IMR-90 (cell line): ENCODE measurements at regions not wholly inside any gene's neighbourhood (a gene's known extent, or its start where the extent isn't known, plus 50 kb on each side); places are given as distances from the start of the nearest gene placed in this dataset.

Source experiments
- ATAC-seq: fragments of 200-7000 bp; cut with Tn5 transposase; 2 replicates; pipeline ENCODE4 v1.9.1; 2020; ENCODE audit warnings: low read depth, mild to moderate bottlenecking, moderate library complexity
- BruUV-seq: library from RNA; stranded (reverse); fragments of 400-500 nt; replicated peaks from 2 replicates; lab custom pipeline; 2021; lab: Mats Ljungman, UMichigan
- CTCF ChIA-PET: fragments of 300-600 bp; formaldehyde crosslinking; extraction: SDS; loops from one replicate; lab custom pipeline; 2021; ENCODE audit warnings: antibody characterized with exemption; lab: Yijun Ruan, JAX
- POLR2A ChIA-PET: fragments of 300-600 bp; sonication (Branson Sonifier 250); formaldehyde crosslinking; loops from one replicate; lab custom pipeline; 2022; ENCODE audit warnings: antibody characterized with exemption; ENCODE audit not compliant: unreplicated experiment; lab: Charles Lee
- DNase-seq: peaks from one replicate; pipeline ENCODE4 v3.0.0; 2013
- H2AFZ ChIP-seq: replicated peaks from 2 replicates; pipeline ENCODE3; 2013; ENCODE audit warnings: low read length, mild to moderate bottlenecking; ENCODE audit not compliant: poor library complexity
- H2AK5ac ChIP-seq: 2 replicates; pipeline ENCODE4 v1.6.1; 2013; ENCODE audit warnings: low read depth, low read length, inconsistent platforms
- H2AK9ac ChIP-seq: replicated peaks from 2 replicates; pipeline ENCODE3; 2013; ENCODE audit warnings: mild to moderate bottlenecking, low read depth, low read length, moderate library complexity; ENCODE audit not compliant: poor library complexity
- H2BK120ac ChIP-seq: 2 replicates; pipeline ENCODE4 v1.6.1; 2013; ENCODE audit warnings: low read depth, low read length, inconsistent platforms
- H2BK15ac ChIP-seq: 3 replicates; pipeline ENCODE4 v1.6.1; 2013; ENCODE audit warnings: low read depth, low read length, inconsistent platforms
- H2BK20ac ChIP-seq: 2 replicates; pipeline ENCODE4 v1.6.1; 2013; ENCODE audit warnings: low read depth, mild to moderate bottlenecking, inconsistent platforms, low read length, moderate library complexity
- H2BK5ac ChIP-seq: 2 replicates; pipeline ENCODE4 v1.6.1; 2013; ENCODE audit warnings: mild to moderate bottlenecking, low read depth, low read length, inconsistent platforms; ENCODE audit not compliant: poor library complexity, severe bottlenecking
- H3K14ac ChIP-seq: replicated peaks from 2 replicates; pipeline ENCODE4 v1.6.1; 2013; ENCODE audit warnings: low read depth, low read length, inconsistent platforms
- H3K18ac ChIP-seq: 2 replicates; pipeline ENCODE4 v1.6.1; 2013; ENCODE audit warnings: low read depth, low read length, control low read depth
- H3K23ac ChIP-seq: 2 replicates; pipeline ENCODE4 v1.6.1; 2013; ENCODE audit warnings: low read depth, low read length, inconsistent platforms
- H3K27ac ChIP-seq: 2 replicates; pipeline ENCODE4 v1.5.1; 2013; ENCODE audit warnings: mild to moderate bottlenecking, control low read depth, low read length; ENCODE audit not compliant: insufficient read depth
- H3K27me3 ChIP-seq: 2 replicates; pipeline ENCODE4 v1.6.1; 2013; ENCODE audit warnings: low read length; ENCODE audit not compliant: control insufficient read depth, insufficient read depth
- H3K36me3 ChIP-seq: 2 replicates; pipeline ENCODE4 v1.6.1; 2013; ENCODE audit warnings: low read length, mixed read lengths; ENCODE audit not compliant: control insufficient read depth, insufficient read depth
- H3K4ac ChIP-seq: 2 replicates; pipeline ENCODE4 v1.6.1; 2013; ENCODE audit warnings: low read depth, low read length, inconsistent platforms
- H3K4me1 ChIP-seq: 2 replicates; pipeline ENCODE4 v1.6.1; 2013; ENCODE audit warnings: low read length, mixed read lengths; ENCODE audit not compliant: control insufficient read depth, insufficient read depth
- H3K4me2 ChIP-seq: 2 replicates; pipeline ENCODE4 v1.6.1; 2013; ENCODE audit warnings: low read depth, mild to moderate bottlenecking, control low read depth, low read length, moderate library complexity
- H3K4me3 ChIP-seq: 2 replicates; pipeline ENCODE4 v1.5.1; 2013; ENCODE audit warnings: low read depth, mild to moderate bottlenecking, control low read depth, low read length, moderate library complexity; ENCODE audit not compliant: insufficient read depth
- H3K56ac ChIP-seq: 2 replicates; pipeline ENCODE4 v1.6.1; 2013; ENCODE audit warnings: low read length, inconsistent platforms; ENCODE audit not compliant: insufficient read depth; ENCODE audit errors: extremely low read depth
- H3K79me1 ChIP-seq, 2 experiments: 2 replicates each; pipeline ENCODE4 v1.6.1; 2013; ENCODE audit warnings: low read length in 2 of 2, inconsistent platforms in 1 of 2, low read depth in 1 of 2
- H3K9ac ChIP-seq: 2 replicates; pipeline ENCODE4 v1.6.1; 2013; ENCODE audit warnings: low read depth, low read length, control low read depth
- H3K9me1 ChIP-seq: 2 replicates; pipeline ENCODE4 v1.6.1; 2013; ENCODE audit warnings: low read length, inconsistent platforms; ENCODE audit not compliant: insufficient read depth
- H3K9me3 ChIP-seq: 2 replicates; pipeline ENCODE4 v1.6.1; 2013; ENCODE audit warnings: low read length; ENCODE audit not compliant: control insufficient read depth, insufficient read depth
- H4K20me1 ChIP-seq: 2 replicates; pipeline ENCODE4 v1.6.1; 2013; ENCODE audit warnings: low read length, inconsistent platforms; ENCODE audit not compliant: insufficient read depth
- H4K5ac ChIP-seq: 2 replicates; pipeline ENCODE4 v1.6.1; 2013; ENCODE audit warnings: mild to moderate bottlenecking, low read depth, low read length, control low read depth
- H4K8ac ChIP-seq, 2 experiments: 2 replicates each; pipeline ENCODE4 v1.6.1; 2013; ENCODE audit warnings: low read depth in 2 of 2, low read length in 2 of 2, control low read depth in 1 of 2, inconsistent platforms in 1 of 2
- H4K91ac ChIP-seq: 2 replicates; pipeline ENCODE4 v1.6.1; 2013; ENCODE audit warnings: low read depth, low read length, inconsistent platforms; ENCODE audit not compliant: insufficient read depth
- BHLHE40 ChIP-seq: fragments of 150-350 bp; IDR thresholded peaks from 2 replicates; pipeline ENCODE4 v1.6.1; 2016; ENCODE audit warnings: mild to moderate bottlenecking, low read depth, low read length
- FOS ChIP-seq: fragments of 150-350 bp; IDR thresholded peaks from 2 replicates; pipeline ENCODE4 v1.6.1; 2016; ENCODE audit warnings: low read depth, low read length
- MAZ ChIP-seq: IDR thresholded peaks from 2 replicates; pipeline ENCODE4 v1.6.1; 2012; ENCODE audit warnings: low read depth, mild to moderate bottlenecking, low read length, improper control_type of control experiment, moderate library complexity, borderline replicate concordance
- MXI1 ChIP-seq: IDR thresholded peaks from 2 replicates; pipeline ENCODE4 v1.6.1; 2012; ENCODE audit warnings: low read depth, mild to moderate bottlenecking, low read length, moderate library complexity, borderline replicate concordance
- NFE2L2 ChIP-seq: fragments of 150-350 bp; IDR thresholded peaks from 2 replicates; pipeline ENCODE4 v1.6.1; 2016; ENCODE audit warnings: low read depth, mild to moderate bottlenecking, low read length
- POLR2A ChIP-seq: IDR thresholded peaks from 2 replicates; pipeline ENCODE4 v1.6.1; 2012; ENCODE audit warnings: mild to moderate bottlenecking, low read depth, low read length
- RCOR1 ChIP-seq: IDR thresholded peaks from 2 replicates; pipeline ENCODE4 v1.6.1; 2012; ENCODE audit warnings: mild to moderate bottlenecking, low read length, improper control_type of control experiment; ENCODE audit not compliant: insufficient replicate concordance
- USF2 ChIP-seq: fragments of 150-350 bp; IDR thresholded peaks from 2 replicates; pipeline ENCODE4 v1.6.1; 2017; ENCODE audit warnings: mild to moderate bottlenecking, antibody characterized with exemption, low read length, low read depth
- WGBS, 2 experiments: methylation state at CpG; one replicate each; pipeline versions ENCODE4 v1.1.5 to v1.1.7; 2013; ENCODE audit warnings: missing lambda C conversion rate in 2 of 2; ENCODE audit not compliant: insufficient read length in 1 of 2; ENCODE audit errors: extremely low coverage in 2 of 2; 5-methylcytosine and 5-hydroxymethylcytosine counted together
- dilution Hi-C: fragments of 300-500 bp; cut with HindIII; formaldehyde crosslinking; loops from one replicate; pipeline ENCODE4 v1.14.3; 2018; ENCODE audit warnings: low sequenced_read_pairs; ENCODE audit not compliant: unreplicated experiment
- in situ Hi-C: fragments of 300-500 bp; cut with MboI; formaldehyde crosslinking; loops from 3 replicates; pipeline ENCODE4 v1.14.3; 2019; ENCODE audit warnings: low sequenced_read_pairs, inconsistent platforms, mixed read lengths
- intact Hi-C: fragments of 100-400 bp; cut with micrococcal nuclease; formaldehyde crosslinking; loops from 2 replicates; pipeline ENCODE4 v1.10.0; 2022

GRCh38 chr9:126171641-126172040, 155.0 kb upstream of the MVB12B start:
- H3K23ac ChIP-seq, result no peak overlapping the region
- H3K14ac ChIP-seq, result no peak overlapping the region
- intact Hi-C loops (no loop called here), in situ Hi-C loops (no loop called here), dilution Hi-C loops (no loop called here)
- no peak overlapping the region for H2BK15ac ChIP-seq
- H2AK9ac ChIP-seq, result no peak overlapping the region
- no peaks in the 10 kb centered on the region for H4K20me1 ChIP-seq
- no peaks in the 10 kb centered on the region for H3K9me3 ChIP-seq
- no peak overlapping the region for H3K18ac ChIP-seq
- no peak overlapping the region for H3K4ac ChIP-seq
- no peak overlapping the region for H3K27ac ChIP-seq
- H3K4me3 ChIP-seq, result no peak overlapping the region
- H3K4me1 ChIP-seq, result no peaks in the 10 kb centered on the region
- H2BK120ac ChIP-seq, result no peak overlapping the region
- no peak overlapping the region for H4K91ac ChIP-seq
- no peak for DNase-seq
- H4K8ac ChIP-seq, result no peak overlapping the region
- H3K56ac ChIP-seq, result no peak overlapping the region
- ATAC-seq, result no peak
- no peak overlapping the region for H4K5ac ChIP-seq
- no CpG with 5 or more reads among the region's 8 CpGs for WGBS, 2 experiments
- ChIA-PET CTCF (no interaction called here), POLR2A (interaction anchor here (0.7 kb wide), 1 partner anchor 24 kb away, joined by 14 read pairs; no protein-coding TSS in a partner anchor)
- TF ChIP-seq MAZ, result no peak
- no peak for TF ChIP-seq POLR2A
- no peak for TF ChIP-seq MXI1
- TF ChIP-seq BHLHE40, result no peak
- TF ChIP-seq FOS, result no peak
- no peak for TF ChIP-seq NFE2L2
- no peak for TF ChIP-seq USF2
- no peak for TF ChIP-seq RCOR1
- no peak overlapping the region for H2BK20ac ChIP-seq
- no peak overlapping the region for H2BK5ac ChIP-seq
- BruUV-seq, result no TSS peak
- peaks cover 10% of the 10 kb centered on the region for H3K27me3 ChIP-seq
- H3K9me1 ChIP-seq, result no peaks in the 10 kb centered on the region
- no peak overlapping the region for H2AFZ ChIP-seq
- H3K4me2 ChIP-seq, result no peak overlapping the region
- no peak overlapping the region for H2AK5ac ChIP-seq
- no peaks in the 10 kb centered on the region for H3K79me1 ChIP-seq
- no peak overlapping the region for H3K9ac ChIP-seq
- H3K36me3 ChIP-seq, result no peaks in the 10 kb centered on the region
